HFFc6 (cell line): ENCODE measurements at regions not wholly inside any gene's neighbourhood (a gene's known extent, or its start where the extent isn't known, plus 50 kb on each side); places are given as distances from the start of the nearest gene placed in this dataset.

ENCODE experiments used
- DNase-seq: peaks from one replicate; pipeline ENCODE4 v3.0.0-alpha.2; 2018
- H3K27ac Mint-ChIP-seq: 2 replicates; pipeline ENCODE4 v1.8.0; 2020; ENCODE audit warnings: mild to moderate bottlenecking, mixed read lengths
- H3K27me3 Mint-ChIP-seq: 2 replicates; pipeline ENCODE4 v1.8.0; 2021; ENCODE audit warnings: mild to moderate bottlenecking, moderate library complexity, mixed read lengths; ENCODE audit not compliant: insufficient read depth
- H3K36me3 Mint-ChIP-seq: 2 replicates; pipeline ENCODE4 v1.8.0; 2021; ENCODE audit warnings: low read depth, mixed read lengths
- H3K4me1 Mint-ChIP-seq: 2 replicates; pipeline ENCODE4 v1.8.0; 2020; ENCODE audit warnings: low read depth, mixed read lengths
- H3K4me3 Mint-ChIP-seq: 2 replicates; pipeline ENCODE4 v1.8.0; 2020; ENCODE audit warnings: mild to moderate bottlenecking, moderate library complexity, mixed read lengths
- H3K9me3 Mint-ChIP-seq: 2 replicates; pipeline ENCODE4 v1.8.0; 2020; ENCODE audit warnings: mild to moderate bottlenecking, mixed read lengths
- CTCF ChIP-seq: fragments of 200-600 bp; sonication (generic); IDR thresholded peaks from 2 replicates; pipeline ENCODE4 v1.5.0; 2021; ENCODE audit warnings: antibody characterized with exemption, mild to moderate bottlenecking

GRCh38 chr5:162544905-162545304 is 477.3 kb downstream of the GABRG2 start:
- TF ChIP-seq CTCF, result no peak
- Mint-ChIP-seq H3K4me1 (no peaks in the 10 kb centered on the region), H3K9me3 (peaks cover 39% of the 10 kb centered on the region), H3K4me3 (no peak overlapping the region), H3K36me3 (peaks cover 3% of the 10 kb centered on the region), H3K27me3 (no peaks in the 10 kb centered on the region; the same call in 1 of the 2 replicates), H3K27ac (no peak overlapping the region)
- DNase-seq, result no peak

- no peak for TF ChIP-seq CTCF
- no peak for DNase-seq
- no peaks in the 10 kb centered on the region; the same call in 1 of the 2 replicates for H3K36me3 Mint-ChIP-seq
- peaks cover 19% of the 10 kb centered on the region; the same call in 1 of the 2 replicates for H3K9me3 Mint-ChIP-seq
- no peaks in the 10 kb centered on the region; the same call in 1 of the 2 replicates for H3K27me3 Mint-ChIP-seq
- H3K27ac Mint-ChIP-seq, result no peak overlapping the region
- H3K4me1 Mint-ChIP-seq, result no peaks in the 10 kb centered on the region
- H3K4me3 Mint-ChIP-seq, result no peak overlapping the region
These were observed 482.7 kb downstream of the GABRG2 start for GRCh38 chr5:162550236-162550635.

GRCh38 chr5:162558120-162558519 is 490.5 kb downstream of the GABRG2 start:
- no peak for TF ChIP-seq CTCF
- Mint-ChIP-seq H3K4me3 (no peak overlapping the region), H3K36me3 (no peaks in the 10 kb centered on the region), H3K4me1 (no peaks in the 10 kb centered on the region), H3K27ac (no peak overlapping the region), H3K9me3 (peaks cover 26% of the 10 kb centered on the region), H3K27me3 (no peaks in the 10 kb centered on the region; the same call in 1 of the 2 replicates)
- DNase-seq, result no peak

DNA sequence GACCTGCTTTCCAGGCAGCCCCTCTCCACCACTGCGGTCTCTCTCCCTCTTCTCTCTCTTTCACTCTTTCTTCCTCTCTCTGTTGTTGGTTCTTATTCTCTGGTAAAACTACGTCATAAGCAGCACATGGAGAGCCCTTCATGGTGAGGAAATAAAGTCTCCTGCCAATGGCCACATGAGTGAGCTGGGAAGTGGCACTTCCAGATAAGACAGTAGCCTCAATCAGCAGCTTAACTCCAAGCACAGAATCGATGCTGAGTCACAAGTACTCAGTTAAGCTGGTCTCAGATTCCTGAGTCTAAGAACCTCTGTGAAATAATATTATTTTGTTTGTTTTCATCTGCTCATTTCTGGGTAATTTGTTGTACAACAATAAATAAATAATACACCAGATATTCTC is 500.1 kb downstream of the GABRG2 start:
- DNase-seq, result no peak
- H3K4me3 Mint-ChIP-seq, result no peak overlapping the region
- no peaks in the 10 kb centered on the region for H3K4me1 Mint-ChIP-seq
- H3K9me3 Mint-ChIP-seq, result peaks cover 33% of the 10 kb centered on the region
- H3K27ac Mint-ChIP-seq, result no peak overlapping the region
- no peak for TF ChIP-seq CTCF
- H3K36me3 Mint-ChIP-seq, result no peaks in the 10 kb centered on the region
- peaks cover 3% of the 10 kb centered on the region; the same call in 1 of the 2 replicates for H3K27me3 Mint-ChIP-seq

- H3K27ac Mint-ChIP-seq, result no peak overlapping the region
- no peak for DNase-seq
- no peak overlapping the region for H3K4me3 Mint-ChIP-seq
- H3K9me3 Mint-ChIP-seq, result peaks cover 29% of the 10 kb centered on the region
- H3K27me3 Mint-ChIP-seq, result no peaks in the 10 kb centered on the region
- no peaks in the 10 kb centered on the region for H3K36me3 Mint-ChIP-seq
- TF ChIP-seq CTCF, result no peak
- no peaks in the 10 kb centered on the region for H3K4me1 Mint-ChIP-seq
These were observed 506.2 kb downstream of the GABRG2 start for GRCh38 chr5:162573758-162574157.

GRCh38 chr5:162591724-162592123 is 524.2 kb downstream of the GABRG2 start:
- DNase-seq, result no peak
- Mint-ChIP-seq H3K4me3 (no peak overlapping the region), H3K27me3 (no peaks in the 10 kb centered on the region), H3K36me3 (no peaks in the 10 kb centered on the region), H3K27ac (no peak overlapping the region), H3K9me3 (peaks cover 30% of the 10 kb centered on the region), H3K4me1 (no peaks in the 10 kb centered on the region)
- TF ChIP-seq CTCF, result no peak
